ES-I3 (cell line): ENCODE measurements at regions not wholly inside any gene's neighbourhood (a gene's known extent, or its start where the extent isn't known, plus 50 kb on each side); places are given as distances from the start of the nearest gene placed in this dataset.

Source experiments
- H3K36me3 ChIP-seq: 2 replicates; pipeline ENCODE4 v1.6.1; 2013; ENCODE audit warnings: mild to moderate bottlenecking, low read length, control low read depth, moderate library complexity; ENCODE audit not compliant: insufficient read depth
- H3K4me1 ChIP-seq: 2 replicates; pipeline ENCODE4 v1.6.1; 2013; ENCODE audit warnings: mild to moderate bottlenecking, control low read depth, low read length; ENCODE audit not compliant: insufficient read depth
- H3K9ac ChIP-seq: 2 replicates; pipeline ENCODE4 v1.6.1; 2013; ENCODE audit warnings: low read depth, mild to moderate bottlenecking, low read length, moderate library complexity
- H3K9me3 ChIP-seq: 2 replicates; pipeline ENCODE4 v1.6.1; 2013; ENCODE audit warnings: mild to moderate bottlenecking, low read length, moderate library complexity; ENCODE audit not compliant: control insufficient read depth, insufficient read depth

- H3K9me3 ChIP-seq: no peaks in the 10 kb centered on the region
Observed at GRCh38 chr15:98504998-98505397, 143.3 kb upstream of the IGF1R start.

DNA sequence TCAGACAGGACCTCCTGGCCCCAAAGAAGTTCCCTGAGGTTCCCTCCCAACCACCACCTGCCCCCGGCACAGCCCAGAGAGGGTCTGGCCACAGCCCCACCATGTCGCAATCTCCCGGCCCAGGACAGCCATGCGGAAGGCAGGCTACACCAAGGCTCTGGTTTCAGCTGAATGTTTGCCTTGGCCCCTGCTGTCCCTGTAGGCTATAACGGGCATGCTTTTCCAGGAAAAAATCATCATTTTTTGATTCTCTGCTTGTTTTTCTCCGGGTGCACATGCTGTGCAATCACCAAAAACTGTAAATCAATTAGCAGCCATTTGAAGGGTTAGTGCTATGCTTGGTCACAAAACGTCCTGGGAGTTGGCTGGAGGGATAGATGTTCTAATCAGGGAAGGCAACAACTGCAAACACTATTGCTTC lies 142.7 kb upstream of the IGF1R start:
- no peaks in the 10 kb centered on the region for H3K9me3 ChIP-seq
- no peaks in the 10 kb centered on the region for H3K36me3 ChIP-seq
- no peak overlapping the region for H3K9ac ChIP-seq
- H3K4me1 ChIP-seq: no peaks in the 10 kb centered on the region; the same call in 1 of the 2 replicates

More at GRCh38 chr15:98504998-98505397, 143.3 kb upstream of the IGF1R start:
- no peaks in the 10 kb centered on the region; the same call in 1 of the 2 replicates for H3K4me1 ChIP-seq
- H3K9ac ChIP-seq: no peak overlapping the region
- H3K36me3 ChIP-seq: no peaks in the 10 kb centered on the region

DNA sequence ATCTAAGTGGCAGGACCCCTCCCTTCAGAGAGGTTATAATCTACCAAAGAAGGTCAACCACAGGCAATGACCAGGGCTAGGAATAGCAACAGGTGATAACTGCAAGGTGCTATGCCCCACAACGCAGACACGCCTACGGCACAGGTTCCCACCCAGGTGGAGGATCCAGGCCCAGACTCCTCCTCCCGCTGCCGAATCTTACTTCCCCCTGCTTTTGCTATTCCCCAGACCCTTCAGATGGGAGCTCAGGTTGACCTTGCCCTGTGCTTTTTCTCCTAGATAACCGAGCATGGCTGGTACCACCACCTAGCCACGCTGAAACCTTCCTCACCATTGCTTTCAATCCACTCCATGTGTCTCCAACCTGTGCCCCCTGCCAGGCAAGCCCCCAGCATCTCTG lies 142.2 kb upstream of the IGF1R start:
- no peak overlapping the region for H3K9ac ChIP-seq
- H3K36me3 ChIP-seq: no peaks in the 10 kb centered on the region
- H3K4me1 ChIP-seq: no peaks in the 10 kb centered on the region; the same call in 1 of the 2 replicates
- H3K9me3 ChIP-seq: no peaks in the 10 kb centered on the region

DNA sequence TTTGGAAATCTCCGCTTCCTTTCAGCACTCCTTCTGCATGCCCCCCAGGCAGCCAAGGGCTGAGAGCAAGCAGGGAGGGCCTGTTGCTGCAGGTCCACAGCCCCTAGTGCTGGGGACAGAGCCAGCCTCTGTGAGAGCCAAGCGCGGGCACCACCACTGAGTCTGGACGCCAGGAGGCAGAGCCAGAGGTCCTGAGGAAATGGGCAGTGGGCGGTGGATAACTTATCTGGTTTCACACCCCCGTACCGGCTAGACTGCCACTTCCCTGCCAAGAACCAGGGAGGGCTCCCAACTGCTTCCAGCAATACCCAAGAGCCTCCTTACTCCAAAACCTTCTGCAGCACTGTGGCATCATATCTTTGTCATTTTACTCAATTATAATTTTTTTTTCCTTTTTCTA lies 141.6 kb upstream of the IGF1R start:
- Histone ChIP-seq H3K4me1 (no peaks in the 10 kb centered on the region; the same call in 1 of the 2 replicates), H3K9ac (no peak overlapping the region), H3K9me3 (no peaks in the 10 kb centered on the region), H3K36me3 (no peaks in the 10 kb centered on the region)

GRCh38 chr15:98513428-98513986 lies 134.8 kb upstream of the IGF1R start:
- no peaks in the 10 kb centered on the region for H3K9me3 ChIP-seq
- H3K36me3 ChIP-seq: no peaks in the 10 kb centered on the region
- no peaks in the 10 kb centered on the region for H3K4me1 ChIP-seq
- no peak overlapping the region for H3K9ac ChIP-seq

DNA sequence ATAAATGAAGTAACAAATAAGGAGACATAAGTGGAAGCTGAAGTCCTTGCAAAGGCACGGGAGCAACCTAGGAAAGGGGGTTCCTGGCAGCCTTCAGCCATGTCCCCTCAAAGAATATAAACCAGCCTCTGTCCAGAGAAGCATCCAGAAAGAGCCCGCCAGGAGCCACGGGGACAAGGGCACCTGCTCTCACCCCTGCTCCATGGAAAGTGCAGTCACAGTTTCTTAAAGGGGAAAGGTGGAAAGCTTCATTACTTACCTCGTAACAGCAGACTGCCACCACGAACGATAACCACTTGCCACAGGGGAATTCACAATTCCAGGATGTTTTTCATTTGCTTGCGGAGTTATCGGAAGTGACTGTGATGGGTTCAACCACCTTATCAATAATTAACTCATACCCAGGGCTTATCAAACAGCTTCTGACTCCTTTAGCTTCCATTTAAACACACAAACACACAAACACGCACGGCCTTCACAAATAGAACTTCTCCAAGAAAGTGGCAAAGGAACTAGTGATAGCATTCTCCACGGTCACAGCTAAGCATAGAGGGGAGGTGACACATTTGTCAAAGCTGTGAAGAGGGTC lies 134.2 kb upstream of the IGF1R start:
- 0 out of 2 replicates have a peak, but pooled peaks cover under 1% of the 10 kb centered on the region for H3K4me1 ChIP-seq
- H3K9me3 ChIP-seq: no peaks in the 10 kb centered on the region
- no peaks in the 10 kb centered on the region for H3K36me3 ChIP-seq
- H3K9ac ChIP-seq: no peak overlapping the region

DNA sequence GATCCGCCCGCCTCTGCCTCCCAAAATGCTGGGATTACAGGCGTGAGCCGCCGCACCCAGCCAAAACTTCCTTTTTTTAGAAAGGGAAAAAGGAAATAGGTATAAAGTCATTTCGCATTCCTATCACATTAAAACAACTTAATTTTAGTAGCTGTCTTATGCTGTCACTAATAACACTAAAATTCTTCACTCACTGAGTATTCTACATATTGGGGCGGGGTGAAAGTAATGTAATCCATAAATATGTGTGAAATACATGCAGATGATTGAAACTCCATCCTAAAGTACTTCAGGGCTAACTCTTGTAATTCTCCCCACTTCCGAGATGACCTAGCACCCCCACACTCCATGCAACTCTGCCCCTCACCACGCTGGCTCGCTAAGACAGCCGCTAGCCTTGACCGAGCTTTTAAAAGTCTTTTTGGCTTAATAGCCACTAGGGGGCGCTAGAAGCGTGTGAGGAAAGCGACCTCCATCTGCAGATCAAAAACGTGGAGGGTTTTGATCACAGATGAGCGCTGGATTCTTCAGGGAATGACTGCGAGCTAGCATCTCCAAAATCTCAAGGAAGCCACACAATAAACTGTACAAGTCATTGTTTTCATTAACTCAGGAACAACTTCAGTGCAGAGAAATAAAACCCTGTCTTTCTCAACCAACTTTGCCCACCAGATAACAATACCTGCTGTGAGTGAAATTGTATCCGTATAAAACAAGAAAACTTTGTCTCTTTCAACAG lies 129.3 kb upstream of the IGF1R start:
- H3K9me3 ChIP-seq: no peaks in the 10 kb centered on the region
- H3K4me1 ChIP-seq: peaks cover 5% of the 10 kb centered on the region; the same call in 1 of the 2 replicates
- no peaks in the 10 kb centered on the region for H3K36me3 ChIP-seq
- H3K9ac ChIP-seq: no peak overlapping the region

DNA sequence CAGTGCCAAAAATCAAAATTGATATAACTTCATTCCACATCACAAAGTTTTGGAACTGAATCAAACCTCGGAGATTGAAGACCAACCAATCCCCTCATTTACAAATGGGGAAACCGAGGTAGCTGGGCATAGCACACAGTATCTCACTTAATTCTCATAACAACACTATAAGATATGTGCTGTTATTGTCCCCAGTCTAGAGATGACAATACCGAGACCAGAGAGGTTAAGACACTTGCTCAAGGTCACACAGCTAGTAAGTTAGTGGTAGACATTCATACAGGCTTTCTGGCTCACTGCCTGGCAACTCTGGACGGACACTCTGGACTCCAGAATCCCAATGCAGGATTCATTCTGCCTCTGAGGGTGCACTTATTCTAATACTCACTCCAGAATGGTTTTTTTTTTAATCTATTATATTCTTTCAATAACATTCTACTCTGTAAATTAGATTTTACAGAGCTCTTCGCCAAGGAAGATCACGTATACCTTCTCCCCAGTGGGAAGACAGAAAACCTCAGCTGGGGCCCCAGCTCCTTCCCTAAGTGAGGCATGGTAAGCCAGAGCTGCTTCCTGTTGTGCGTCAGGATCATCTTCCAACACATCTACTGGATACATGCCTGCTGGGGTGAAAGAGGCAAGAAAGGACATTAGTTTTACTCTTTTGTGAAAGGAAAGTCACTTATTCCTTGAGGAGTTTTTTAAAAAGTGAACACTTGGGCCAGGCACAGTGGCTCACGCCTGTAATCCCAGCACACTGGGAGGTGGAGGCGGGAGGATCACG lies 128.4 kb upstream of the IGF1R start:
- H3K9me3 ChIP-seq: no peaks in the 10 kb centered on the region
- no peak overlapping the region for H3K9ac ChIP-seq
- H3K4me1 ChIP-seq: peaks cover 5% of the 10 kb centered on the region; the same call in 1 of the 2 replicates
- H3K36me3 ChIP-seq: no peaks in the 10 kb centered on the region

- H3K9me3 ChIP-seq: no peaks in the 10 kb centered on the region
- peaks cover 5% of the 10 kb centered on the region; the same call in 1 of the 2 replicates for H3K4me1 ChIP-seq
- H3K36me3 ChIP-seq: no peaks in the 10 kb centered on the region
- no peak overlapping the region for H3K9ac ChIP-seq
Observed at GRCh38 chr15:98522127-98522526, 126.2 kb upstream of the IGF1R start.

DNA sequence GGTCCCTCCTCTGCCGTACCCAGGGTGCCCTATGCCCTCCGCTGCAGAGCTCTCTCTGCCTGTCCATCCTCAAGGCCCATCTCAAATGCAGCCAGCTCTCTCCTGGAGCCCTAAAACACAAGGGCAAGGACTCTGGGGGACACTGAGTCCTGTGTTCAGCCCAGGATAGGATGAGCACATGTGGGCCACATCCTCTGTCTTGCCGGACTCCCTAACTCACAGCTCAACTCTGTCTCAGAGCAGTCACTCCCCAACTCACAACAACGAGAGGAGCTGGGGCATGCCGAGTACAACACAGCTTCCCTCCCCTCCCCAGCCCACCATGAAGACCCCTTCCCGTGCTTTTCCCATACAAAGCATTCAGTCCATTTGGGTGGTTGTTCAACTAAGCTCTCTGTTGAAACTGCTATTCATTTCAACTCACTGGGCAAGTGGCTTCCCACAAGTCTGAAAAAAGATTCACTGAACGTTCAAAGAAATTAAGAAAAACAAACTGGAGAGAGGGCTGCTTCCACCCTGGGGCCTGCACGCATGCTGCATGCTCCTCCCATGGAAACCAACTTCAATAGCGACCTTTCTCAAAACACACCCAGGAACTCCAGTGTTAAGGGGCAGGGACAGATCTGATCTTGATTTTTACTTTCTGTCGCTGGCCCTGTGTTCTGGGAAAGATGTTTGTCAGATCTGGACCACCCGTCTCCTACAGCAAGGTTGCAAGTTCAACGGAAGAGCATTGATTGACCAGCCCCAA lies 124.3 kb upstream of the IGF1R start:
- peaks cover 5% of the 10 kb centered on the region; the same call in 1 of the 2 replicates for H3K4me1 ChIP-seq
- no peak overlapping the region for H3K9ac ChIP-seq
- no peaks in the 10 kb centered on the region for H3K36me3 ChIP-seq
- no peaks in the 10 kb centered on the region for H3K9me3 ChIP-seq

DNA sequence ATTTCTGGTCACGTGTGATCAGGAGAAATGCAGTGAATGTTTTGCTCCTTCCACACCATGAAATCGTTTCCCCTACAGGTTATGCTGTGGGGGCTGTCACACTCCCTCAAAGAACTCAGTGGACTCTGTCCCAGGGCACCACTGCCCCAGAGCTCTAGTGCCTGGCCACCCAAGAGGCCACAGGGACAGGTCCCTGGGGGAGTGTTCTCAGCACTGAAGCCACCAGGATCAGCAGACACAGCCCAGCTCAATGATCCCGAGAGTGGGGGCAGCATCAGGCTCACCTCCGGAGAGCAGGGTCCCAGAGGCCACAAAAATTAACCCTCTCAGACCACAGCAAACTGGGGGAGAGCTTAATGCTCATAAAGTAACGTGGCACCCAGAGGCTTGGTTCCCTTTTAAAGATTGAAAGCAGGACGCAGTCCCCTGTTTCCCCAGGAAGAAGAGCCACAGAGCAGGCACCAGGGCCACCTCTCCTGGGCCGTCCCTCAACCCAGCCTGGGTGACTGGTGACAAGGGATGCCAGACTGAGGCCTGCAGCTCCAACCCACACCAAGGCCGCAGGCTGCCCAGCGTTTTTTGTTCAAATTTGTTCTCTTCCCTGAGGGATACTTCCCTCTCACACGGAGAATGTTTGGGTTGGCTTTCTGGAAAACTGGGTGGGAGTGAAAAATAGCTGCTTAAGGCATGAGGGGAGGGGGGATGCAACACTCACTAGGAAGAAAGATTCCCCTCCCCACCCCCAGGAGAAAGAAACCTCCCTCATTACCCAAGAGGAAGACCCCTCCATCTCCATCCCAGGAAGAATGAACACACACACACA lies 123.3 kb upstream of the IGF1R start:
- H3K9me3 ChIP-seq: no peaks in the 10 kb centered on the region
- no peaks in the 10 kb centered on the region for H3K4me1 ChIP-seq
- no peaks in the 10 kb centered on the region for H3K36me3 ChIP-seq
- no peak overlapping the region for H3K9ac ChIP-seq

DNA sequence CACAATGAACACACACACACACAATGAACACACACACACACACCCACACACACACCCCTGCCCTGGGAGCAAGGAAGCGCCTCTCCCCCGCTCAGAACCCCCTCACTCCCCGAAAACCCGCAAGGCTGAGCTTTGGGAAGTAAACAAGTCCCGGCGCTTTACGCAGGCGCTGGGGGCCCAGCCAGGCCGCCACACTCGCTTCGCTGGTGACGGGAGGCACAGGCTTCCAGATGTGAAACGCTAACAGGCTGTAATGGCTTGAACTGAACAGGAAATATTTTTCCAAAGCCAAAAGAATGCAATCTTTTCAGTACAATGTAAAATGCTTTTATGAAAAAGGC lies 122.7 kb upstream of the IGF1R start:
- Histone ChIP-seq H3K36me3 (no peaks in the 10 kb centered on the region), H3K4me1 (no peaks in the 10 kb centered on the region), H3K9me3 (no peaks in the 10 kb centered on the region), H3K9ac (no peak overlapping the region)

- H3K9me3 ChIP-seq: no peaks in the 10 kb centered on the region
- H3K9ac ChIP-seq: no peak overlapping the region
- no peaks in the 10 kb centered on the region for H3K4me1 ChIP-seq
- H3K36me3 ChIP-seq: no peaks in the 10 kb centered on the region
Observed at GRCh38 chr15:98526094-98526493, 122.2 kb upstream of the IGF1R start.
